Duodenal mucosa (tissue), 2 donors: ENCODE measurements at regions not wholly inside any gene's neighbourhood (a gene's known extent, or its start where the extent isn't known, plus 50 kb on each side); places are given as distances from the start of the nearest gene placed in this dataset.

Experiments used
- H3K27ac ChIP-seq: one replicate; pipeline ENCODE4 v1.7.0; 2013; ENCODE audit warnings: low read depth, low read length
- H3K27me3 ChIP-seq, 2 donors: one replicate each; pipeline ENCODE4 v1.7.0; 2013; ENCODE audit warnings: low read length in 2 of 2, control low read depth in 1 of 2; ENCODE audit not compliant: insufficient read depth in 2 of 2, control insufficient read depth in 1 of 2
- H3K36me3 ChIP-seq, 2 donors: one replicate each; pipeline ENCODE4 v1.7.0; 2013; ENCODE audit warnings: low read length in 2 of 2, control low read depth in 1 of 2; ENCODE audit not compliant: insufficient read depth in 2 of 2, control insufficient read depth in 1 of 2
- H3K4me1 ChIP-seq, 2 donors: one replicate each; pipeline ENCODE4 v1.7.0; 2013; ENCODE audit warnings: low read length in 2 of 2, control low read depth in 1 of 2; ENCODE audit not compliant: insufficient read depth in 2 of 2, control insufficient read depth in 1 of 2
- H3K4me3 ChIP-seq, 2 donors: one replicate each; pipeline ENCODE4 v1.7.0; 2013; ENCODE audit warnings: low read length in 2 of 2, low read depth in 1 of 2
- H3K9ac ChIP-seq, 2 donors: one replicate each; pipeline ENCODE4 v1.7.0; 2013; ENCODE audit warnings: low read length in 2 of 2, low read depth in 1 of 2
- H3K9me3 ChIP-seq, 2 donors: one replicate each; pipeline ENCODE4 v1.7.0; 2013; ENCODE audit warnings: low read length in 2 of 2, control low read depth in 1 of 2; ENCODE audit not compliant: control insufficient read depth in 1 of 2

DNA sequence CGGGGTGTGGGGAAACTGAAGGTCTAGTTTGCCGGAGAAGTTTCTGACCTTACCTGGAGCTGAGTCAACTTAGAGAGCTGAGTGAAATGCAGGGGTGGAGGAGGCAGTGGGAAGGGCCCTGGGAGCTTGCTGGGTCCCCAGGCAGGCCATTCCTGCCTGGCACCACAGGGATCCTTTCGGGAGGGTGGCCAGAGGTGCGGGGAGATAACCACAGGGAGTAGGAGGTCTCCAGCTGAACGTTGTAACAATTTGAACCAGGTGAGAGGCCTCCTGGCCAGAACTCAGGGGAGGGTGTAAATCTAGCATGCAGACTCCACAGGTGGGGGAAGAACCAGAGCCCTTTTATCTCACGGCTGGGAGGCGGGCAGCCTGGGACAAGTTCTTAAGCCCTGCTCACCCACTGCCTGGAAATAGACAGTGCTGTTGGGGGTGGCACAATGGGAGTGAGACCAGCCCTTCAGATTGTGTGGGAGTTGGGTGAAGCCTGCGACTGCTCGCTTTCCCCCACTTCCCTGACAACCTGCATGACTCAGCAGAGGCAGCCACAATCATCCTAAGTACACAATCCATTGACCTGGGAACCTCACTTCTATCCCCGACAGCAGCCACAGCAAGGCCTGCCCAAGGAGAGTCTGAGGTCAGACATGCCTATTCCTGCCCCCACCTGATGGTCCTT, 247.4 kb downstream of the ADGRA3 start:
- Histone ChIP-seq H3K9me3 (no peaks in the 10 kb centered on the region), H3K27me3 (no peaks in the 10 kb centered on the region), H3K9ac (no peak overlapping the region), H3K4me3 (no peak overlapping the region), H3K4me1 (no peaks in the 10 kb centered on the region), H3K36me3 (no peaks in the 10 kb centered on the region), H3K27ac (no peak overlapping the region)

DNA sequence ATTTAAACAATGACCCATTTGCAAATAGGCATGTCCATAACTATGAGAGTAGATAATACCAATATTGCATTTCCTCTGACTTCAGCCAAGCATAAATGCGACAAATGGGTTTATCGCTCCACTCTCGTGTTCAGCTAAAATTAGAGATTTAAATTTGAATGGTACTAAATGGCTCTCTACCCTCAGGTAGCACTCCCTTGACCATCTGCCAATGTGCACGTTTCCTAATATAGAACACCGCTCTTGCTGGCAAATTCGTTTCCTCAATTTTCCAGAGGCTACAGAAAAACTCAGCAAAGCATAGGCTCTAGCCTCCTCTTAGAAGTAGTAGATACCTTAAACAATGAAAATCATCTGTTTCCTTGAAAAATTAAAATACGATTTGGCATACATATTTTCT, 251.6 kb downstream of the ADGRA3 start:
- H3K27me3 ChIP-seq, result no peaks in the 10 kb centered on the region
- H3K4me1 ChIP-seq, result no peaks in the 10 kb centered on the region
- H3K9ac ChIP-seq, result no peak overlapping the region
- H3K27ac ChIP-seq, result no peak overlapping the region
- no peaks in the 10 kb centered on the region for H3K9me3 ChIP-seq
- H3K36me3 ChIP-seq, result no peaks in the 10 kb centered on the region
- H3K4me3 ChIP-seq, result no peak overlapping the region

DNA sequence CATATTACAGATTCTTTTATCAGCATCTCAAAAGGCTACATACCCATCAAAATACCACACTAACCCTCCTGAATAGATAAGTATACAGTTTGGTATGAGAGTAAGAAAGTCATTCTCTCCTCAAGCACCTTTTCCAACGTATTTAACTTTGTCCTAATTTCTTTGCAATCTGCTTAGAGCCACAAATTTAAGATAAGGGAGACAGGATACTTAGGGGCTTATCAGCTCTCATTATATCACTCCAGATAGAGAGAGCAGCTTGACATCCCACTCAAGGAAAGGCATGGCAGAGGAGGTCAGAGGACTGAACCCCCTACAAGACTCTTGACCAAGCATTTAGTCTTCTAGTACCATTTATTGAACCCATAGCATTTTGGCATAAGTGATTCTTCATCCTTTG, 262.4 kb downstream of the ADGRA3 start:
- H3K27ac ChIP-seq, result no peak overlapping the region
- H3K27me3 ChIP-seq, result no peaks in the 10 kb centered on the region
- H3K4me3 ChIP-seq, result no peak overlapping the region
- H3K9me3 ChIP-seq, result no peaks in the 10 kb centered on the region
- H3K9ac ChIP-seq, result no peak overlapping the region
- H3K36me3 ChIP-seq, result no peaks in the 10 kb centered on the region
- no peaks in the 10 kb centered on the region for H3K4me1 ChIP-seq

DNA sequence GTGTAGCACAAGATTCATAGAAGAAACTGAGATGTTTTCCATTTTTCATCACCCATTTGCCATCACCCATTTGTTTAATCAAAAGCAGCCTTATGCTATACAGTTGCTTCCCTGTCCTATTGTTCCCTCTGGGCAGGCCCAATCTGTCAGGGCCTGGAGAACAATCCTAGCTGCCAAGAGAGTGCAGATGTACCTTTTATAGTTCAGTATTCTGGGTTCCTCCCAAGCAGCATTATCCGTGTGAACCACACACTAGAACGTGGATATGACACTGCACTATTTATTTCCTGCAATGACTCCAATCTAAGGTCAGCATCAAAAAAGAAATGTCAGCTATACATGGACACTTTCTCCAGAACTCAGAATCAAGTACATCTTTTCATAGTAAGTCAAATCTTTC, 269.0 kb downstream of the ADGRA3 start:
- no peaks in the 10 kb centered on the region for H3K4me1 ChIP-seq
- no peak overlapping the region for H3K27ac ChIP-seq
- no peak overlapping the region for H3K9ac ChIP-seq
- no peaks in the 10 kb centered on the region for H3K36me3 ChIP-seq
- no peaks in the 10 kb centered on the region for H3K27me3 ChIP-seq
- H3K4me3 ChIP-seq, result no peak overlapping the region
- no peaks in the 10 kb centered on the region for H3K9me3 ChIP-seq

DNA sequence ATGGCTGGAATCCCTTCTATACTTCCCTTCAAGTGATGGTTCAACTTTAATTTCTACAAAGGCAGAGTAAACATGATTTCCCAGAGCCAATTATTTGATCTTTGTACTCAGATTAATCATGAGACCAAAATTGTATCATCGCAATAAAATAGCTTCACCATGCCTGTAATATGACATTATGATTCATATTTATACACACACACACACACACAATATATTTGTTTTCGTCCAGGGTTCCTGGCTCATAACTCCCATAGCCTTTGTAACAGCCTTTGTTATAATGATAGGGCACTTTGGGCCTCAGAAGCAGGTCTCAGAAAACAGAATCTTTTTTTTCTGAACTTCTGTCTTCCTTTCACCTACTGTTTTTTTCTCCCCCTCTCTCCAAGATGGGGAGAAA, 270.6 kb downstream of the ADGRA3 start:
- no peaks in the 10 kb centered on the region for H3K9me3 ChIP-seq
- no peaks in the 10 kb centered on the region for H3K27me3 ChIP-seq
- no peaks in the 10 kb centered on the region for H3K36me3 ChIP-seq
- no peak overlapping the region for H3K27ac ChIP-seq
- no peaks in the 10 kb centered on the region for H3K4me1 ChIP-seq
- H3K9ac ChIP-seq, result no peak overlapping the region
- H3K4me3 ChIP-seq, result no peak overlapping the region

DNA sequence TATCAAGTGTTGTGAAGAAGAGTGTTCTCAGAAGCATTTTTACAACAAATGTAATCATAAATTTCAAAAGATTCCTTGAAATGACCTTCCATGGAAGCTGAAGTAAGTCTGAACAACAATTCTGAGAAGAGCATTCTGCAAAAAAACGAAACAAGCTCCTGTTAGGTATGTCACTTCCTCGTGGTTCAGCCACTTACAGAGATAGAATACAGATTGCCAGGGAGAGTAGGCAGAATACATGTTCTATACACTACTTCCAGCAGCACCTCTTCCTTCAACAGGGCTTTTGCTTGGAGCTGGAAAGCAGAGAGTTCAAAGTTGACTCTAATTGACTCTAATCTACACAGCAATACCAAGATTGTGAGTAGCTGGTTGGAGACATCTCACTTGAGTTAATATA, 274.5 kb downstream of the ADGRA3 start:
- Histone ChIP-seq H3K36me3 (no peaks in the 10 kb centered on the region), H3K27me3 (no peaks in the 10 kb centered on the region), H3K9me3 (no peaks in the 10 kb centered on the region), H3K9ac (no peak overlapping the region), H3K27ac (no peak overlapping the region), H3K4me1 (no peaks in the 10 kb centered on the region), H3K4me3 (no peak overlapping the region)

DNA sequence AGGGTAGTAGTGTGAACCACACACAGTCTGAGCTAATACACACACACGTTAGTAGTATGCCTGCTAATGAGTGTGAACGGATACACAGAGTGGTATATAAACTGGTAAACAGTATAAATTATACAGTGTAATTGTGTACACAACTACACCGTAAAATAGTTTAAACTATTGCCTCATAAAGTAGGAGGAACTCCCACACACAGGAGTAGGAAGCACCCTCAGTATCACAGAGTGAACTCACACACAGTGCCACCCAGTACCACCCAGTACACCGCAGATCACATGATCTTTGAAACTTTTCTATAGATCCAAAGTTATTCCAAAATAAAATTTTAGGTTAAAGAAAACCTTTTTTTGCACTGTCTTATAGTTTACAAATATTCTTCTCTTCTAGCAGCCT, 275.1 kb downstream of the ADGRA3 start:
- no peak overlapping the region for H3K4me3 ChIP-seq
- H3K27me3 ChIP-seq, result no peaks in the 10 kb centered on the region
- H3K9ac ChIP-seq, result no peak overlapping the region
- no peaks in the 10 kb centered on the region for H3K4me1 ChIP-seq
- H3K27ac ChIP-seq, result no peak overlapping the region
- no peaks in the 10 kb centered on the region for H3K9me3 ChIP-seq
- H3K36me3 ChIP-seq, result no peaks in the 10 kb centered on the region

DNA sequence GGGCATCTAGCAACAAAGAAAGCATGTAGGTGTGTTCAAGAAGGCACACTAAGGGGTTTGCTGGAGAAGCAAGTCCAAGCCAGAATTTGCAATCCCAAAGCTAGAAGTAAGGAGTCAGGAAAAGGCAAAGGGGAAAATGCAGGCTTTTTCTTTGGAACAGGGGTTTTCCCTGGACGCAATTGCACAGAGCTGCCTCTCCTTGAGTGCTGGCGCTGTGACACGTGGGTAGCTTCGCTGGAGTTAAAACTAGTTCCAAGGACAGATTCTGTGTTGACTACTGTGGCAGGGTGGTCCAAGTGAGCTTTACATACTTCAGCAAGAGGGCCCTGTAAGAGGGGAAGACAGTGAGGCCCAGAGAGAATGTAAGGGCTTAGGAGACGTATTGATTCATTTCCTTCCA, 277.1 kb downstream of the ADGRA3 start:
- no peak overlapping the region for H3K27ac ChIP-seq

DNA sequence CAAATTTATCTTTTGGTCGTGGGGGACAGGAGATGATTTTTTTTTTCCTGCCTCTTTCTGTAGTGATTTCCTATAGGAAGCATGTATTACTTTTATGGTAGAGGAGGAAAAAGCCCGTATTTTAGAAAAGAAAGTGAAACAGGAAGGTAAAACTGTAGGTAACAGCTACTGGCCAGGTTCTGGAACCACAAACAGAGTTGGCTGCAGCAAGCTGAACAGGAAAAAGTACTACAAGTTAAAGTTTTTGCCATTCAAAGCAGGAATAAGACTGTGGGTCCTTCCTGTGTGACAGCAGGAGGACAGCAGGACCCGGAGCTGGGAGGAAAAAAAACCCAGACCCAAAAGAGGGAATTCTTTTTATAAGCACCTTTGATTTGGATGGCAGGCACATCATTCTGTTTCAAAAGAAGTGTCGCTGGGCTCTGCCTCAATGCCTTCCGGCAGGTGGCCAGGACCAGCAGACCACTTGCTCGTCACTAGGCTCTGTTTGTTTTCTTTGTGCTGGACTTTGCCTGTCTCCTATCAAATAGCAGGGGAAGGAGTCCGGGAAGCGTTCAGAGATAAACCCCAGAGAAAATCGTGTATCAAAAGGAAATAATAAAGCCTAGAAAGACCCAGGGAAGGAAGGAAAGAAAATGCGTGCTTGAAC, 277.9 kb downstream of the ADGRA3 start:
- Histone ChIP-seq H3K27me3 (no peaks in the 10 kb centered on the region), H3K27ac (no peak overlapping the region), H3K9me3 (no peaks in the 10 kb centered on the region), H3K36me3 (no peaks in the 10 kb centered on the region), H3K9ac (peak overlapping the region; percentile 35 to 46), H3K4me3 (peak overlapping the region; percentile 66 to 67), H3K4me1 (no peaks in the 10 kb centered on the region)

More for the DNA sequence above, 277.1 kb downstream of the ADGRA3 start:
- Histone ChIP-seq H3K9me3 (no peaks in the 10 kb centered on the region), H3K9ac (peak overlapping the region in 1 of 2 donors; percentile 46), H3K4me3 (peak overlapping the region; percentile 66 to 67), H3K27me3 (no peaks in the 10 kb centered on the region), H3K4me1 (no peaks in the 10 kb centered on the region), H3K36me3 (no peaks in the 10 kb centered on the region)

DNA sequence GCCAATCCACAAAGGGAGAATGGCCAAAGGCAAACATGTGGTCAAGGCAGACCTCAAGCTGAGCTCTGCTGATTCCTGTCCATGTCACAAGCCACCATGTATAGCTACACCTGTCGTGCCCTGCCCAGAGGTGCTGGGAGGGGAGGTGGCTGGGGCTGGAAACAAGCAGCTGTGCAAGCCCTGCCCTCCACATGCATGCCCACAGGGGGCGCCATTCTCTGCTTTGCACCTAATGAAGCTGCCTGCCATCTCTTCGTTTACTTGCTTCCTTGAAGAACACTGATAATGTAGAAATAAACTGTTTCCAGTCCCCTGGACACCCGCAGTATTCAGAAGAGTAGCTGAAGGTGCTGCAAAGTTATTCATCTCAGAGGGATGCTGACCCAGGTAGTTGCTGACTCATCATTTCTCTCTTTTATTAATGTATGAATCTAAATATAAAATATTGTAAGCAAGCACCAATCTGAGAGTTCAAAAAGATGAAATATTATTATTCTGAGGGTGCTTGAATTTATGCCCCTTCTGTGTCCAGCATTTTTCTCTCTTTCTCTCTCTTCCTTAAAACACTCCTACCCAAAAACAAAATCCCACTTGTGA, 278.6 kb downstream of the ADGRA3 start:
- Histone ChIP-seq H3K4me1 (no peaks in the 10 kb centered on the region), H3K27ac (no peak overlapping the region), H3K9ac (no peak overlapping the region), H3K4me3 (peak overlapping the region; percentile 66 to 67), H3K9me3 (no peaks in the 10 kb centered on the region), H3K27me3 (no peaks in the 10 kb centered on the region), H3K36me3 (no peaks in the 10 kb centered on the region)
